OCI-LY7 (cell line): ENCODE measurements at regions not wholly inside any gene's neighbourhood (a gene's known extent, or its start where the extent isn't known, plus 50 kb on each side); places are given as distances from the start of the nearest gene placed in this dataset.

ENCODE experiments used
- BruUV-seq: library from RNA; stranded (reverse); fragments of 400-500 nt; replicated peaks from 2 replicates; lab custom pipeline; 2021; lab: Mats Ljungman, UMichigan
- CTCF ChIA-PET: fragments of 300-600 bp; sonication (Branson Sonifier 250); formaldehyde crosslinking; loops from one replicate; lab custom pipeline; 2022; ENCODE audit warnings: antibody characterized with exemption; ENCODE audit not compliant: unreplicated experiment; lab: Charles Lee
- POLR2A ChIA-PET: fragments of 300-600 bp; sonication (Branson Sonifier 250); formaldehyde crosslinking; loops from one replicate; lab custom pipeline; 2022; ENCODE audit warnings: antibody characterized with exemption; lab: Charles Lee
- DNase-seq: peaks from one replicate; pipeline ENCODE4 v3.0.0-alpha.2; 2015; ENCODE audit warnings: low spot score
- H2AFZ ChIP-seq: fragments of 200-600 bp; sonication (generic), shearing (Covaris generic); 2 replicates; pipeline ENCODE4 v1.6.1; 2014; ENCODE audit warnings: mild to moderate bottlenecking, antibody characterized with exemption, low read length, moderate library complexity
- H3K27ac ChIP-seq: fragments of 200-600 bp; sonication (generic); 2 replicates; pipeline ENCODE4 v1.5.1; 2014; ENCODE audit warnings: mixed run types, low read depth, mild to moderate bottlenecking, moderate library complexity, low read length, inconsistent platforms; ENCODE audit not compliant: poor library complexity, severe bottlenecking
- H3K36me3 ChIP-seq: fragments of 200-600 bp; sonication (generic); 2 replicates; pipeline ENCODE4 v1.6.1; 2014; ENCODE audit warnings: mild to moderate bottlenecking, antibody characterized with exemption, low read length, moderate library complexity, mixed read lengths; ENCODE audit not compliant: insufficient read depth
- H3K4me1 ChIP-seq: fragments of 200-600 bp; sonication (generic); 2 replicates; pipeline ENCODE4 v1.5.1; 2014; ENCODE audit warnings: mild to moderate bottlenecking, low read length; ENCODE audit not compliant: insufficient read depth, poor library complexity, severe bottlenecking
- H3K4me2 ChIP-seq: fragments of 200-600 bp; sonication (generic); 2 replicates; pipeline ENCODE4 v1.6.1; 2014; ENCODE audit warnings: mild to moderate bottlenecking, low read length
- H3K4me3 ChIP-seq: fragments of 200-600 bp; sonication (generic); 2 replicates; pipeline ENCODE4 v1.5.1; 2014; ENCODE audit warnings: mild to moderate bottlenecking, low read depth, low read length; ENCODE audit not compliant: poor library complexity, severe bottlenecking
- H3K79me2 ChIP-seq: fragments of 200-600 bp; sonication (generic); 2 replicates; pipeline ENCODE4 v1.6.1; 2016; ENCODE audit warnings: low read depth, mild to moderate bottlenecking, low read length, moderate library complexity, mixed read lengths; ENCODE audit not compliant: insufficient read depth
- H3K9me2 ChIP-seq: fragments of 200-600 bp; sonication (generic); 2 replicates; pipeline ENCODE4 v1.6.1; 2016; ENCODE audit warnings: mild to moderate bottlenecking, low read length, mixed read lengths; ENCODE audit not compliant: insufficient read depth
- H3K9me3 ChIP-seq: fragments of 200-600 bp; sonication (generic); 2 replicates; pipeline ENCODE4 v1.6.1; 2014; ENCODE audit warnings: mild to moderate bottlenecking, mixed run types, low read length, mixed read lengths
- H4K20me1 ChIP-seq: fragments of 200-600 bp; sonication (generic); 2 replicates; pipeline ENCODE4 v1.6.1; 2014; ENCODE audit warnings: mild to moderate bottlenecking, antibody characterized with exemption, low read length, moderate library complexity, mixed read lengths; ENCODE audit not compliant: insufficient read depth
- CTCF ChIP-seq: fragments of 200-600 bp; sonication (generic); conservative IDR thresholded peaks from 2 replicates; pipeline ENCODE4 v1.5.1; 2014; ENCODE audit warnings: mild to moderate bottlenecking, antibody characterized with exemption, low read length, moderate library complexity, mixed read lengths
- EZH2phosphoT487 ChIP-seq: fragments of 200-600 bp; sonication (generic); IDR thresholded peaks from 2 replicates; pipeline ENCODE4 v1.6.1; 2018; ENCODE audit warnings: low read depth, borderline replicate concordance, mild to moderate bottlenecking, mixed run types, antibody characterized with exemption, low read length, moderate library complexity, mixed read lengths
- intact Hi-C: fragments of 100-400 bp; cut with micrococcal nuclease; formaldehyde crosslinking; loops from one replicate; pipeline ENCODE4 v1.10.0; 2022; ENCODE audit not compliant: unreplicated experiment

- intact Hi-C loops: no loop called here
- no peak for DNase-seq
- no peaks in the 10 kb centered on the region for H3K9me3 ChIP-seq
- no peak overlapping the region for H3K4me2 ChIP-seq
- CTCF ChIA-PET: no interaction called here
- H3K4me3 ChIP-seq: no peak overlapping the region
- no TSS peak for BruUV-seq
- no peak overlapping the region for H3K27ac ChIP-seq
- H3K4me1 ChIP-seq: no peaks in the 10 kb centered on the region
- TF ChIP-seq EZH2phosphoT487 (no peak), CTCF (no peak)
- H3K79me2 ChIP-seq: no peaks in the 10 kb centered on the region
- no peaks in the 10 kb centered on the region for H3K9me2 ChIP-seq
- H4K20me1 ChIP-seq: no peaks in the 10 kb centered on the region
- POLR2A ChIA-PET: interaction anchor here (0.6 kb wide), 1 partner anchor 41 kb away, joined by 3 read pairs; no protein-coding TSS in a partner anchor
- no peaks in the 10 kb centered on the region for H3K36me3 ChIP-seq
- no peak overlapping the region for H2AFZ ChIP-seq
These were observed 1139.5 kb downstream of the BCL11A start for GRCh38 chr2:59413751-59414570.

- no peak overlapping the region for H3K4me3 ChIP-seq
- no peak overlapping the region for H3K4me2 ChIP-seq
- no TSS peak for BruUV-seq
- H2AFZ ChIP-seq: no peak overlapping the region
- no peaks in the 10 kb centered on the region for H3K79me2 ChIP-seq
- no peaks in the 10 kb centered on the region for H3K4me1 ChIP-seq
- no peak for TF ChIP-seq CTCF
- no peak for TF ChIP-seq EZH2phosphoT487
- H3K9me3 ChIP-seq: no peaks in the 10 kb centered on the region
- no peaks in the 10 kb centered on the region for H3K9me2 ChIP-seq
- ChIA-PET CTCF (no interaction called here), POLR2A (no interaction called here)
- no peaks in the 10 kb centered on the region for H4K20me1 ChIP-seq
- intact Hi-C loops: no loop called here
- no peak for DNase-seq
- no peaks in the 10 kb centered on the region for H3K36me3 ChIP-seq
- no peak overlapping the region for H3K27ac ChIP-seq
These were observed 1154.3 kb downstream of the BCL11A start for GRCh38 chr2:59399126-59399525.

- Histone ChIP-seq H4K20me1 (no peaks in the 10 kb centered on the region), H3K4me3 (no peak overlapping the region), H3K4me2 (no peak overlapping the region), H3K36me3 (no peaks in the 10 kb centered on the region), H2AFZ (no peak overlapping the region), H3K9me2 (no peaks in the 10 kb centered on the region), H3K4me1 (no peaks in the 10 kb centered on the region), H3K79me2 (no peaks in the 10 kb centered on the region), H3K9me3 (no peaks in the 10 kb centered on the region), H3K27ac (no peak overlapping the region)
- DNase-seq: no peak
- BruUV-seq: no TSS peak
- ChIA-PET POLR2A (no interaction called here), CTCF (no interaction called here)
- TF ChIP-seq CTCF (no peak), EZH2phosphoT487 (no peak)
- intact Hi-C loops: no loop called here
These were observed 1155.4 kb downstream of the BCL11A start for GRCh38 chr2:59398081-59398480.
